ENCODE measurements at regions not wholly inside any gene's neighbourhood (a gene's known extent, or its start where the extent isn't known, plus 50 kb on each side); places are given as distances from the start of the nearest gene placed in this dataset.

DNA sequence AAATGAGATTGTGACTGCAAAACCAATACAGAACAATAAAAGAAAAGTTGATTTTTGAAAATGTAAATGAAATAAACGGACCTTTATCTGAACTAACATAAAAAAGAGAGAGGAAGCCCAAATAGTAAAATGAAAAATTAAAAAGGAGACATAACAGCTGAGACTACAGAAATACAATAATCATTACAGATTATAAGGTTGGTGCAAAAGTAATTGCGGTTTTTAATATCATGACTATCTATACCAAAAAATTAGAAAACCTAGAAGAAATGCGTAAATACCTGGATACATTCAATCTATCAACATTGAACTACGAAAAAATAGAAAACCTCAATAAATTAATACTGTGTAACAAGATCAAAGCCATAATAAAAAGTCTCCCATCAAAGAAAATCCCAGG, 71.9 kb upstream of the SLCO6A1 start:
- H3K27me3 Mint-ChIP-seq: peaks cover 19% of the 10 kb centered on the region

DNA sequence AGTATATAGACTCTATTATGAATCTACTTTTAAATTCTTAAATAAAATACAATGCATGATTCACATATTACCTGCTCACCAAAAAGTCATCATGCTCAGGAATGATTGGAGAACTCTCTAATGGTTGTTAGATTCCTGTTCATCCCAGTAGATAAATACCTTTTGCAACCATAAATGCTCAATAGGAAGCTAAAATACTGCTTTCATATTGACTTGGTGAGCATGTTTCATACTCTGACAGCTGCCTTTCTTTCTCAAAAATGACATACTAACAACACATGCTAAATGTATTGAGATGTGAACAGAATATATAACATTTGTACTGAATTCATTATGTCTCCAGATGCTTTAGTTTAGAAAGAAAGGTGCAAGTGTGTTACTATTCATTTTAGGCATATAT, 79.6 kb upstream of the SLCO6A1 start:
- POLR2A ChIA-PET: no interaction called here
- DNase-seq (no peak), ATAC-seq (ENCODE audit: poor library complexity) (no peak)
- H3K36me3 ChIP-seq (ENCODE audit: insufficient read depth, low read length): no peaks in the 10 kb centered on the region
- Mint-ChIP-seq H3K27me3 (no peaks in the 10 kb centered on the region), H3K4me3 (no peak overlapping the region), H3K36me3 (ENCODE audit: low read depth) (no peaks in the 10 kb centered on the region), H3K27ac (no peak overlapping the region), H3K9me3 (no peaks in the 10 kb centered on the region), H3K4me1 (ENCODE audit: low read depth) (no peaks in the 10 kb centered on the region)
- intact Hi-C loops (cut with DNase I, micrococcal nuclease): no loop called here
- no peak overlapping the region for H3K27ac ChIP-seq (ENCODE audit: low read depth in 1 of 2, low read length in 2 of 2)
- TF ChIP-seq, protein P1, sequence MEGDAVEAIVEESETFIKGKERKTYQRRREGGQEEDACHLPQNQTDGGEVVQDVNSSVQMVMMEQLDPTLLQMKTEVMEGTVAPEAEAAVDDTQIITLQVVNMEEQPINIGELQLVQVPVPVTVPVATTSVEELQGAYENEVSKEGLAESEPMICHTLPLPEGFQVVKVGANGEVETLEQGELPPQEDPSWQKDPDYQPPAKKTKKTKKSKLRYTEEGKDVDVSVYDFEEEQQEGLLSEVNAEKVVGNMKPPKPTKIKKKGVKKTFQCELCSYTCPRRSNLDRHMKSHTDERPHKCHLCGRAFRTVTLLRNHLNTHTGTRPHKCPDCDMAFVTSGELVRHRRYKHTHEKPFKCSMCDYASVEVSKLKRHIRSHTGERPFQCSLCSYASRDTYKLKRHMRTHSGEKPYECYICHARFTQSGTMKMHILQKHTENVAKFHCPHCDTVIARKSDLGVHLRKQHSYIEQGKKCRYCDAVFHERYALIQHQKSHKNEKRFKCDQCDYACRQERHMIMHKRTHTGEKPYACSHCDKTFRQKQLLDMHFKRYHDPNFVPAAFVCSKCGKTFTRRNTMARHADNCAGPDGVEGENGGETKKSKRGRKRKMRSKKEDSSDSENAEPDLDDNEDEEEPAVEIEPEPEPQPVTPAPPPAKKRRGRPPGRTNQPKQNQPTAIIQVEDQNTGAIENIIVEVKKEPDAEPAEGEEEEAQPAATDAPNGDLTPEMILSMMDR (IDR thresholded peaks at IDR 0.05): no peak
- H3K27me3 ChIP-seq (ENCODE audit: control insufficient read depth in 1 of 2, insufficient read depth in 2 of 2, low read length in 2 of 2): no peaks in the 10 kb centered on the region
- H3K9me3 ChIP-seq (ENCODE audit: control insufficient read depth in 1 of 2, insufficient read depth in 1 of 2, low read length in 2 of 2): no peaks in the 10 kb centered on the region
- H3K4me1 ChIP-seq (ENCODE audit: insufficient read depth, low read length): no peaks in the 10 kb centered on the region
- H3K4me3 ChIP-seq (ENCODE audit: low read length): no peak overlapping the region
- CTCF ChIA-PET: no interaction called here

More for the DNA sequence above, 71.9 kb upstream of the SLCO6A1 start:
- intact Hi-C loops (cut with DNase I, micrococcal nuclease): no loop called here
- H3K4me1 Mint-ChIP-seq (ENCODE audit: low read depth): no peaks in the 10 kb centered on the region
- POLR2A ChIA-PET: no interaction called here
- CTCF ChIA-PET: no interaction called here
- H3K27me3 ChIP-seq (ENCODE audit: control insufficient read depth in 1 of 2, insufficient read depth in 2 of 2, low read length in 2 of 2): peaks cover 2 to 3% of the 10 kb centered on the region in 2 experiments
- H3K36me3 ChIP-seq (ENCODE audit: insufficient read depth, low read length): no peaks in the 10 kb centered on the region
- ATAC-seq (ENCODE audit: poor library complexity): no peak
- H3K4me1 ChIP-seq (ENCODE audit: insufficient read depth, low read length): no peaks in the 10 kb centered on the region
- H3K4me3 Mint-ChIP-seq: no peak overlapping the region
- TF ChIP-seq, protein P1 (IDR thresholded peaks at IDR 0.05): no peak
- no peak for DNase-seq
- no peaks in the 10 kb centered on the region for H3K36me3 Mint-ChIP-seq (ENCODE audit: low read depth)
- H3K4me3 ChIP-seq (ENCODE audit: low read length): no peak overlapping the region
- no peaks in the 10 kb centered on the region for H3K9me3 Mint-ChIP-seq
- H3K9me3 ChIP-seq (ENCODE audit: control insufficient read depth in 1 of 2, insufficient read depth in 1 of 2, low read length in 2 of 2): no peaks in the 10 kb centered on the region
- H3K27ac Mint-ChIP-seq: no peak overlapping the region
- H3K27ac ChIP-seq (ENCODE audit: low read depth in 1 of 2, low read length in 2 of 2): no peak overlapping the region

DNA sequence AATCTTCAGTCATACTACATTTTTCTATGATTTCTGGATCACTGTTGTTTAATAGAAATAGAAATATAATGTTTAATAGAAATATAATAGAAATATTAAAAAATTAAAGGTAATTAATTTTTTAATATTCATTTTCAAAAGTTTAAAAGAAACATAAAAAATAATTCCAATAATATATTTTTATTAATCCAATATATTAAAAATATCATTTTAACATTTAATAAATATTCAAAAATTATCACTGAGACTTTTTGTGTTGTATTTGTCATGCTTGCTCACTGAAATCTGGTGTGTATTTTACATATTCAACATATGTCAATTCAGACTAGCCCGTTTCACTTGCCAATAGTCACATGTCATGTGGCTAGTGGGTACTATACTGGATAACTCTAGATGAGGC, 80.6 kb upstream of the SLCO6A1 start:
- Mint-ChIP-seq H3K4me1 (ENCODE audit: low read depth) (no peaks in the 10 kb centered on the region), H3K36me3 (ENCODE audit: low read depth) (no peaks in the 10 kb centered on the region), H3K9me3 (no peaks in the 10 kb centered on the region), H3K27ac (no peak overlapping the region), H3K4me3 (no peak overlapping the region), H3K27me3 (no peaks in the 10 kb centered on the region)
- Histone ChIP-seq H3K4me1 (ENCODE audit: insufficient read depth, low read length) (no peaks in the 10 kb centered on the region), H3K4me3 (ENCODE audit: low read length) (no peak overlapping the region), H3K27ac (ENCODE audit: low read depth in 1 of 2, low read length in 2 of 2) (no peak overlapping the region), H3K36me3 (ENCODE audit: insufficient read depth, low read length) (no peaks in the 10 kb centered on the region), H3K27me3 (ENCODE audit: control insufficient read depth in 1 of 2, insufficient read depth in 2 of 2, low read length in 2 of 2) (no peaks in the 10 kb centered on the region), H3K9me3 (ENCODE audit: control insufficient read depth in 1 of 2, insufficient read depth in 1 of 2, low read length in 2 of 2) (no peaks in the 10 kb centered on the region)
- CTCF ChIA-PET: no interaction called here
- DNase-seq (no peak), ATAC-seq (ENCODE audit: poor library complexity) (no peak)
- POLR2A ChIA-PET: no interaction called here
- TF ChIP-seq, protein P1 (IDR thresholded peaks at IDR 0.05): no peak
- intact Hi-C loops (cut with DNase I, micrococcal nuclease): no loop called here
